ENCODE measurements at regions not wholly inside any gene's neighbourhood (a gene's known extent, or its start where the extent isn't known, plus 50 kb on each side); places are given as distances from the start of the nearest gene placed in this dataset.
"Not testable (repeated sequence)": the region's sequence is repeated elsewhere in the genome, so short reads cannot be mapped to it uniquely, and the experiment has no call there.

GRCh38 chr7:76148947-76149346 is 52.7 kb upstream of the SRRM3 start:
- TF ChIP-seq CTCF (IDR thresholded peaks at IDR 0.05); REST (IDR thresholded peaks at IDR 0.05; ENCODE audit: low read depth, low read length); NRF1 (IDR thresholded peaks at IDR 0.05; ENCODE audit: low read depth, low read length); USF1 (IDR thresholded peaks at IDR 0.05; ENCODE audit: borderline replicate concordance, low read depth); MXI1 (IDR thresholded peaks at IDR 0.05; ENCODE audit: low read depth, low read length); RCOR1 (IDR thresholded peaks at IDR 0.05; ENCODE audit: low read length); TCF12 (IDR thresholded peaks at IDR 0.05); MAX (IDR thresholded peaks at IDR 0.05; ENCODE audit: low read depth); RFX5 (IDR thresholded peaks at IDR 0.05; ENCODE audit: low read length); GATA2 (CRISPR knock-in tag; IDR thresholded peaks at IDR 0.05); PBX3 (IDR thresholded peaks at IDR 0.05); SIN3A (IDR thresholded peaks at IDR 0.05; ENCODE audit: borderline replicate concordance, low read depth, low read length): not testable (repeated sequence)

Data from SK-N-SH (cell line).